SIG-M5 treated with dmso at 0.1 percent for 504 hours (cell line): ENCODE measurements at regions not wholly inside any gene's neighbourhood (a gene's known extent, or its start where the extent isn't known, plus 50 kb on each side); places are given as distances from the start of the nearest gene placed in this dataset.
A peak's percentile ranks its signal among the peaks of the same experiment; 100 is the strongest.
"Not testable (repeated sequence)": the region's sequence is repeated elsewhere in the genome, so short reads cannot be mapped to it uniquely, and the experiment has no call there.

ENCODE experiments used
- DNase-seq: peaks from one replicate; lab custom pipeline; 2025; ENCODE audit not compliant: unreplicated experiment; lab: John Stamatoyannopoulos, UW

DNA sequence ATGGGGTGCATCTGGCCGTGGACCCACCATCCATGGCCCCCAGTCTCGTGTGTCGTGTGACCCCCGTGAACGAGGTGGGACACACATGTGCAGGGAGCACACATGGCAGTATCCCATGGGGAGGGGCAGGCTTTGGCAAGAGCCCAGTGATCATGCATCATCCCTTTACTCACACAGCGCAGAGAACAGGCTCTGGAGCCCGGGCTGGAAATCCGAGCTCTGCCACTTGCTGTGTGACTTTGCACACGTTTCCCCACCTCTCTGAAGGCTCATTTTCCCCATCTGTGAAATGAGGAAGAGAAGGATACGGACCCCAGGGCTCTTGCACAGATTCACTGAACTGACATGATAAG, 119.9 kb downstream of the PHETA1 start:
- DNase-seq = no peak

DNA sequence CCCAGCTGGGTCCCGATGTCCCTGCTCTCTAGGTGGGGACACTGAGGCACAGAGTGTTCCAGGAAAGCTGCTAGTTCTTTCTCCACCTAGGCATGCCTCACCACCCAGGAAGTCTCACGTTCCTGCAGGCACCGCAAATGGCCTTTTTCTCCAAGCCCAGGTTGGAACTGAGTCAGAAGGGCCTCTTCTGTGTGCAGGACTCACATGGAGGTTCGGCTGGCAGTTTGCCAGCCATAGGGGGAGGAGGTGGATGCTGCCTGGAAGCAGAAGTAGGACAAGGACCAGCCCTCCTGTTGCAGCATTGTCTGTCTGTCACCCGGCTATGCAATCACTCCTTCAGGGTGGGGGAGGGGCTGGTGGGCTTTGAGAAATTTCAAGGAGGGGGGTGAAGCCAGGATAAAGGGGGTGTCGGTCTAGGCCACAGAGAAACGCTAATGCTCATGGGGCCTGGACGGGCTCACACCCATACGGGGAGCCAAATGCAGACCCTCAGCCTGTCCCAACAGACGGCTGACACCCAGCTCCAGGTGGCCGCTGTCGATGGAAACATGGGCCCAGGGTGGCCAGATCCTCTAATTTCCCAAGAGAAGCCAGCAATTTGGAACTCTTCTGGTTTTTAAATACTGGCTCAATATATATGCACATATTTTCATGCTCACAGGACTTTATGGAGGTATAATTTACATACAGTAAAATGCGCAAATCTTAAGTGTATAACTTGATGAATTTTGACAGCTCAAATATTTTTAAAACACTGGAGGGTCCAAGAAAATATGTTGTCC, 120.5 kb downstream of the PHETA1 start:
- DNase-seq = peak; percentile 85

DNA sequence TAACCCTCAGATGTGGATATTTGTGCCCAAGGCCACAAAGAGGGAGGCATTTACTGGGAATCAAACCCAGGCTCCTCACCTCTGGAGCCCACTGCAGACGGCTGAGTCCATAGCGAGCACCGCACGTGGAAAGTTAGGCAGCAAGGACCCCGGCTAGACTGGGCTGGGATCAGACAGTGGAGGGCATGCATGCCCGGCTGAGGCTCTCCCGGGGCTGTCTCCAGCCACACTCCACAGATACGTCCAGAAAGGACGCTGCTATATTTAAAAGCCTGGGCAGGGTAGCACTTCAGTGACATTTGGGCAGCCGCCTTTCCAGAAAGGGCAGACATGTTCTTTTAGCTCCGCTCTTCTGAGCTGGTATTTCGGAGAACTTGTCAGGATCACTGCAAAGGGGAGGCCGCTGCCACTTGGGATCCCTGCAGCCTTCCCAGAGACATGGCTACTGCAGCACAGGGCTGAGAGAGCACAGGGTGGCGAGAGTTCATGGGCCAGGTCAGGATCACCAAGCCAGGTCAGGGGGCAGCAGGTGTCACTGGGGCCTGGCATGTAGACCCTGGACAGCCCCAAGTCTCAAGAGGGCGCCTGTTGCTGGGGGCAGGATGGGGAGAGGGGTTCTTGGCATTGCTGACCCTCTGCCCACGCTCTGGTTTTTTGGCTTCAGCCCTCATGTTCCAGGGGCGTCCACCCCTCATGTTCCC, 121.7 kb downstream of the PHETA1 start:
- DNase-seq = no peak

DNA sequence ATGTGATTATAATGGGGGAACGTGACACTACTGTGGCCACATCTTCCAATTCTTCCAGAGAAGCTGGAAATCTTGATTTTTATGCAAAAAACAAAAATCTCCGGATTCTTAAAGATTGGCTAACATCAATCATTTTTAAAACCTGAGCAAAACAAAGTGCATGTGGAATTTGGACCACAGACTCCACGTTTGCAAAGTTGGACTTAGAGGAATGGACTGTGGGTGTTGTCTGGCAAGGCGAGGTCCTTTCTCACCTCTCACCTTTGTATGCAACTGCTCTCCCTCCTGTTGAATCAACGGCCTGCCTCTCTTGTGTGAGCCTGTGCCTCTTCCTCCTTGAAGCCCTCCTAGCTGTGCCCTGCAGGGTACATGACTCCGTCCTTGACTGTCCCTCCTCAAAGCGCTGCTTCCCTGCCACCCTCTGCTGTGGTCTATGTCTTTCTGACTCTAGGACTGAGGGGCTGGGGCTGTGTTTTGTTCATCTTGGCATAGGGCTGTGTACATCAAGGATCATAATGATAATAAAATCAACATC, 122.4 kb downstream of the PHETA1 start:
- no peak for DNase-seq

DNA sequence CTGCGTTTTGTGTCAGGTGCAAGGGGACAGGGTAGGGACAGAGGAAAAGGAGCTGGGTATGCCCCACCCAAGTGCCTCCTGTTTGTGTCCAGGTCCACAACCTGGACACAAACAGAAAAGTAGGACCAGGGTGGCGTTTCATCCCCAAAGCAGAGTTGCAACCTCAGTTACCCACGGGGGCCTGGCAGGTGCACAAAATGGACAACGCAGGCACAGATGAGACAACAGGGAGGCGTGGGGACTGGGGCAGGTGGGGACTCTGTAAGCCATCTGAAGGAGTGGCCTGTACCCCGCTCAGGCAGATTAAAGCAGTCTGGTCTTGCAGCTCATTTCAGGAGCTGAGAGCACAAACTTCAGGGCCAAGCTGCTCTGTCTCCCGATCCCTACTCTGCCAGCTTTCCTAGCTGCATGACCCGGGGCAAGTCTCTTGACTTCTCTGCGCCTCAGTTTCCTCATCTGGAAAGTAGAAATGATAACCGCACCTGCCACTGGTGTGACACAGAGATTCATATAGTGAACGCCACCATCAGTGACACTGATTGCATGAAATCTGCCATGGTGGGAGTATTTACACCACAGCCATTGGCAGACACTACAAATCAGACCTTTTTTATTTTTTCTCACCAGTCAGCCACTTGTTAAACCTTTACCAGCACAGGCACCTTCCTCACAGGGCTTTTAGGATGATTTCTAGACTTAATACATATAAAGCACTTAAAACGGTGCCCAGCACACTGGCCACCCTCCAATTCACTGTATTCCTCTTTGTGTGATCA, 123.0 kb downstream of the PHETA1 start:
- no peak for DNase-seq

DNA sequence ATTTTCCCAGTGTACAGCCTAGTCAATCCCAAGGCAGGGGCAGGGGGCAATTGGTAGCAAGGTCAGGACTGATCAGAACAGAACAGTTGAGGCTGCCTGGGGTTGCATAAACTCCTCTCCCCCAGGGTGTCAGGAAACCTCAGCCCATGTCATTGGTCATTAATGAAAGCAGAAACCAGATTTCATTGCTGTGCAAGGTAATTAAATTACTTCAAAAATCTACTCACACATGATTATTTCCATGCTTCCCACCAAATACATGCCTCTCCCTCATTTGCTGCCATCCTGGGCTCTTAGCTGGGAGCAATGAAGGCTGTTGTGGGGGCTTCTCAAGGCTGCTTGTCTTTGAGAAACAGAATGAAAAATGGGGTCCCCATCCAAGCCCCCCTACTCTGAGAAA, 124.2 kb downstream of the PHETA1 start:
- DNase-seq = no peak

DNA sequence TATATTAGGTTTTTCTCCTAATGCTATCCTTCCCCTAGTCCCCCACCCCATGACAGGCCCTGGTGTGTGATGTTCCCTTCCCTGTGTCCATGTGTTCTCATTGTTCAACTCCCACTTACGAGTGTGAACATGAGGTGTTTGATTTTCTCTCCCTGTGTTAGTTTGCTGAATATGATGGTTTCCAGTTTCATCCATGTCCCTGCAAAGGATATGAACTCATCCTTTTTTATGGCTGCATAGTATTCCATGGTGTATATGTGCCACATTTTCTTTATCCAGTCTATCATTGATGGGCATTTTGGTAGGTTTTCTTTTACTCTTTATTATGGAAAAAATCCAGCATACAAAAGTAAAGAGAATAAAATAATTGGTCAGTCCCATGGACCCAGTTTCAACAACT, 126.1 kb downstream of the PHETA1 start:
- not testable (repeated sequence) for DNase-seq

DNA sequence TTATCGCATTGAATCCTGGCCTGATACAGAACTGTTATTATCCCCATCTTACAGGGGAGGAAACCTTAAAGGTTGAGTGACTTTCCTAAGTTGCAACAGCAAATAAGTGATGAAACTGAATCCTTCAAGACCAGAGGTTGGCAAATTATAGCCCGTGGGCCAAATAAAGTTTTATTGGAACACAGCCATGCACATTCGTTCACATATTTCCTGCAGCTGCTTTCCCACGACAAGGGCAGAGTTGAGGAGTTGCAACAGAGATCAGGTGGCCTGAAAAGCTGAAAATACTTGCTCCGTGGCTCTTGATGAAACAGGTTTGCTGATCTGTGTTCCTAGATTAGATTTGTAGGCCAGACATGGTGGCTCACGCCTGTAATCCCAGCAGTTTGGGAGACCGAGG, 126.7 kb downstream of the PHETA1 start:
- DNase-seq = peak; percentile 45

DNA sequence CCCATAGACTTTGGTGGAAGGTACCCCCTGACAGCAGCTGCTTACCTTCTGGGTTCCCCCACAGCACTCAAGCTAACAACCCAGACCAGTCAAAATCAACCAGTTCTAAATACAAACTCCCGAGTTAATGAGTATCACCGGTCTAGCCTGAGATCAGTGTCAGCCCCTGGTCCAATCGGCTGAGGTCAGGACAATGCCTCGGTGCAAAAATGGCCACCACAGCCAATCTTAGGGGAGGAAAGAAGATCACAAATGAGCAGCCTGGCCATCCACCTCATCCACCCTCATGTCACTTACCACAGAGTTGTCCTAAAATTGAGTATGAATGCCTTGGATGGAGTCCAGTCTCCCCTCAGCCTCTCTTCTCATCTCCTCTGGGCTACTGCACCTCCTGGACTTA, 128.5 kb downstream of the PHETA1 start:
- DNase-seq = no peak

DNA sequence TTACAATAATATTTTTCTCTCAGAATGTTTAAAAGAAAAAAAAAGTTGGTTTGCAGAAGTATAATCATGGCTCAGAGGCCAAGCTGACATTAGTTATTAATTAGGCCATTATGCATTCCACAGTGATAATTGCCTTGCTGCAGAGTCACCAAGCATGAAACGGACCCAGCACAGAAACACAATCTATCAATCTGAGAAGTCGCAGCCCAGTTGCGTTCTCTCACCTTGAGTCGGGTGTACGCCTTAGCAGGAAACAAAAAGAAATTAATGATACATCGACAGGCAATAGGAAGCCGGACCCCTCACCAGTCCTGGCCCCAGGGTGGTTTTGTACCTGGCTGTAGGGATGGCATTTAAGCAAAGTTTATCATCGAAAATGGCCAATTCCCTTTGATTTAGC, 129.7 kb downstream of the PHETA1 start:
- no peak for DNase-seq

DNA sequence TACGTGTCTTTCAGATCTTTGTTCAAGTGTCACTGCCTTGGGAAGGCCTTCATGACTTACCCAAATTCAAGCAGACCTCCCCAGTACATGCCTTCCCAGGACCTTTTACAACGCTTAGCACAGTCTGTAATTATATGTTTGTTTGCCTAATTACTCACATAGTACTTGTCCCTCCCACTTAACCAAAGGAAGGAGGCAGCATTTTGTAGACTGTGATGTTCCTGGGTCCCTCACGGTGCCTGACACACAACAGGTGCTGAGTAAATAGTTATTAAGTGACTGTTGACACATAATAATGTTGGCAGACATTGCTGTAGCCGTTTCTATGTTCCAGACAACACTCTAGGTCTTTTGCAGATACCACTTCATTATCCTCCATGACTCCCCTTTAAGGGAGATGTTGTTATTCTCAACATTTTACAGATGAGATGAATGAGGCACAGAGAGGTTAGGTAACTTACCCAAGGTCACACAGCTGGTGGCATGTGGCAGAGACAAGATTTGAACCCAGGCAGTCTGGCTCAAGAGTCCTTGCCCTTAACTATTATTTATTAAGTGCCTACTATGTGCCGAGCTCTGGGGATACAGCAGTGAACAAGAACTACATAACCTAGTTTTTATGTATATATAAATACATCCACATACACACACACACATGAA, 130.7 kb downstream of the PHETA1 start:
- no peak for DNase-seq

DNA sequence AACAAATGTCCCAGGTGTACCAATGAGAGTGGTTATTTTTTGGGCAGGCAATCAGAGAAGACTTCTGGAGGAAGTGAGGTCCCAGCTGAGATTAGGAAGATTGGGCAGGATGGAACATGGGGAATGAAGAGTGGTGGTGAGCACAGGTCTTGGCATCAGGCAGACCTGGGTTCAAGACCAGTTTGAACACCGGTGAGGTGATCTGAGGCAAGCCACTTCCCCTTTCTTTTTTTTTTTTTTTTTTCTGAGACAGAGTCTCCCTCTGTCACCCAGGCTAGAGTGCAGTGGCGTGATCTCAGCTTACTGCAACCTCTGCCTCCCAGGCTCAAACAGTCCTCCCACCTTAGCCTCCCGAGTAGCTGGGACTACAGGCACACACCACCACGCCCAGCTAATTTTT, 134.4 kb downstream of the PHETA1 start:
- DNase-seq = not testable (repeated sequence)

DNA sequence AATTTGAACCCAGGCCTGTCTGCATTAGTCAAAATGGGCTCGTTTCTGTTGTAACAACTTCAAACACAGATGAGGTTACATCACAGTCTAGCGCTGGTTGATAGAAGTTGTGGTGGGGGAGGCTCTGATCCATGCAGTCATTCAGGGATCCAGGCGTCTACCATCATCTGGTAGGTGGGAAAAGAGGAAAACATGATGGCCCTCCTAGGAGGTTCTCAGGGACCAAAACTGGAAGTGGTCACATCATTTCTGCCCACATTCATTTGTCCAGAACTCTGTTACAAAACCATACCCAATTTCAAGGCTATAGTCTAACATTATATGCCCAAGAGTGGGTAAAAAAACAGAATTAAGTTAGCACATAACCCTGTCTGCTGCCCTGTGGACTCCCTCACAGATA, 135.1 kb downstream of the PHETA1 start:
- no peak for DNase-seq

DNA sequence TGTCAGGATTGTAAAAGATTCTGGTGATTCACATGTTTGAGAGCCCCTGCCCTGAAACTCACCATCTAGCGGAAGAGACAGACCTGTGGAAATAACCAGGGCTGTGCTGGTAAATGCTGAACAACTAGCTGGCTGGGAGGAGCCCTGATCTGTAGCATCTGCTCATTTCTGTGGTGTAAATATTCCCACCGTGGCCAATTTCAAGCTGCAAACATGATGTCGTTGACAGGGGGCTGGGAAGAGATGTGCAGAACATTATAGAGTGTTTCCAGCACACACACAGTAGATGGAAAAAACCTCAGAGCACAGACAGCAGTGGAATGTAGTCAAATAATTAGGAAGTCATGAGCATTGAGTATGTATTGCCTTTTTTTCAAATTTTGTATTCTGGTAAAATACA, 138.2 kb downstream of the PHETA1 start:
- DNase-seq = no peak

DNA sequence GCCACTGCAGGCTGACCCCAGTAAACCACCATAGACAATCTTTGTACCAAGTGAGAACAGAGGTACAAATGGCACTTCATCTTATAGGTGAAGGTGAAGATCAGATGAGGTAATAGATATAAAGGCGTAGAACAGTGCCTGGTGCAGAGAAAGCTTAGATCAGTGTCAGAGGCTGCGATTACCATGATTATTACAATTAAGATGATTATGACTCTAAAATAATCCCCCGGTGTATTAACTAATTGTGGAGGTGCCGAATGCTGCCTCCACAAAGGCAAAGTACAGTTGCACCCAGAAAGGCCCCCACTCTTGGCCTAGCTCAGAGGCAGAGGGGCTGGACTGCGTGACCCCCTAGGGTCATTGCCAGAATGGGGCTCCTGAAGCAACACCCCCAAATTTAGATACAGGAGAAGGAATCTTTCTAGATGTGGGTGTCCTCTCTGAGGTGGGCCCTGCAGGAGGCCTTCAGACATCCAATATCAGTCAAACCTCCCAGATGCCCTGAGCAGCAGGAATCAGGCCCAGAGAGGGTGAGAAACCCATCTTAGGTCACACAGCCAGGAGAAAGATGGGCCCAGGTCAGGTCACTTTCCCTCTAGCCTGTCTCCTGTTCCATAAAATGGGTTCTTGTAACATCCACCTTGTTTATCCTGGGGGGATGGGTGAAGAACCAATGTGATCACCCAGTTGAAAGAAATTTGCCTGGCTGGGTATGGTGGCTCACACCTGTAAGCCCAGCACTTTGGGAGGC, 139.8 kb downstream of the PHETA1 start:
- no peak for DNase-seq

DNA sequence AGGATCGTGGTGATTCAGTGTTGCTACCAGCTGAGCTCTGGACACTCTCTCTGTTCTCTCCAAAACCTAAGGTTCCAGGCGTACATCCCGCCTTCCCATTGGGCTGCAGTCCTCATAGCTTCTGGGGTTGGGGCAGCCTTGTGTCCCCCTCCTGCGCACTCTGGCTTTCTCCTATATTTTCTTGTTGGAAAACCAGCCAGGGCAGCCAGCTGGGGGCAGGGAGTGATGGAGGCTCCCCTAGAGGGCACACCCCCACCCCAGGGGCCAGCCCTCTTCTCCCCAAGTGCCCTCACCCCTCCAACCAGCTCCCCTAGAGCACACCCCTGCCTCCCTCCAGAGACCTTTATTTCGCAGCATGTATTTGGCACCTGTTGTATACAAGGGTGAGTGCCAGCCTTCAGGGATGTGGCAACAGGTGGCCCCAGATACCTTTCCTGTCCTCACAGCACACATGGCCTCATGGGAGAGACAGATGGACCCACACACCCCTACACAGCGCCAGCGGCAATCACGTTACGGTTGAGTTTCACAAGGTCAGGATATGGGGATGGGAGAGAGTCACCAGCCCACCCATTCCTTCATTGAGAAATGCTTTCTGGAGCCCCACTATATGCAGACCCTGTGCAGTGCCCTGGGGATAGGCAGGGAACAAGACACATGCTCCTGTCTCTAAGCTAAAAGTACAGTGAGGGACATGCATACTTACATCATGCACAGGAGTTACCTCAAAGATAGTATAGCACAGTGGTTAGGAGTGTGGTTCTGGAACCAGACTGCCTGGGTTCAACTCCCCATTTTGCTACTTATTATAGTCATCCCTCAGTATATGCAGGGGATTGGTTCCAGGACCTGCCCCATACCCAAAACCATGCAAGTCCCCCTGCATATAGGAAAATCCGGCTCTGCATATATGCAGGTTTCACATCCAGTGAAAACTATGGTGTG, 141.1 kb downstream of the PHETA1 start:
- no peak for DNase-seq

DNA sequence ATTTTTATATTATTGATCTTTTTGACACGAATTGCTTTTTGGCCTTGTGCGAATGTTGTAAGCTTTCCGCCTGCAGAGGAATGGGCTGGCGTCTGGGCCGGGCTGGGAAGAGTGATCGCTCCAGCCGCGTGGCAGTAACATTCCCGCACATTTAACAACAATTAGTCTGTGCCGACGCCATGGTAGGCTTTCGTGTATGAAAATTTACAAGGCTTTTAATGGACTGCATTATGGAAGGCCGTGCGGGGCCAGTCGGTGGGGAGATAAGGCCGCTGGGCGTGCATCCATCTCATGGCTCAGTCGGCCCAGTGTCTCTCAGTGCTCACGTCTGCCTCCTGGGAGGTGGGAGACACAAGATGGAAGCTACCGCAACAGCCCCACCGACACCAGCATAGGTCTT, 142.2 kb downstream of the PHETA1 start:
- DNase-seq = no peak

DNA sequence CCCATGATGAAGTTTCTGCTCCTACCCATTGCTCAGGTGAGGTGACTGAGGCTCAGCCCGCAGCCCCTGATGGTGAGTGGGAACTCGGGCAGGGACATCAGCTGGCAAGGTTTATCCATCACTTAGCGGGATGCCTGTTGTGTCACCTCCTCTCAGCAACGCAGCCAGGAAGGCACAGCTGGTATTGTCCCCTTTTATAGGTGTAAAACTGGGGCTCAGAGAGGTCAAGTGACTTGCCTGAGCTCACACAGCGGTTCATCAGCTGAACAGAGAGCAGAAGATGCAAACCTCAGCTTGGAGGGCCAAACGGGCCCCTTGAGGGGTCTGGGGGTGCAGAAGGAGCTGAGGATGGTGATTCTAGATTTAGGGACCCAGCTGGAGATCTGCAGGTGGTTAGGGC, 143.6 kb downstream of the PHETA1 start:
- no peak for DNase-seq
